ENCODE measurements at regions not wholly inside any gene's neighbourhood (a gene's known extent, or its start where the extent isn't known, plus 50 kb on each side); places are given as distances from the start of the nearest gene placed in this dataset.

- Histone ChIP-seq H2AFZ (ENCODE audit: low read depth, low read length) (no peak overlapping the region), H3K4me3 (ENCODE audit: low read length) (no peak overlapping the region), H3K27ac (ENCODE audit: low read length) (no peak overlapping the region), H3K79me2 (replicated peaks; ENCODE audit: insufficient read depth, low read length) (no peaks in the 10 kb centered on the region), H4K20me1 (ENCODE audit: insufficient read depth) (no peaks in the 10 kb centered on the region), H3K9ac (ENCODE audit: low read length) (no peak overlapping the region), H3K4me2 (ENCODE audit: low read length) (no peak overlapping the region), H3K36me3 (ENCODE audit: insufficient read depth, low read length) (no peaks in the 10 kb centered on the region), H3K9me2 (ENCODE audit: insufficient read depth, low read length) (no peaks in the 10 kb centered on the region), H3K27me3 (ENCODE audit: insufficient read depth, low read depth, low read length) (no peaks in the 10 kb centered on the region), H3K9me3 (ENCODE audit: low read length) (no peaks in the 10 kb centered on the region), H3F3A (ENCODE audit: insufficient read depth, low read length, poor library complexity, severe bottlenecking) (no peaks in the 10 kb centered on the region)
- TF ChIP-seq EP300 (conservative IDR thresholded peaks at IDR 0.05; ENCODE audit: poor library complexity, severe bottlenecking), result no peak
- TF ChIP-seq POLR2AphosphoS5 (IDR thresholded peaks at IDR 0.05), result no peak
- TF ChIP-seq, protein P1, sequence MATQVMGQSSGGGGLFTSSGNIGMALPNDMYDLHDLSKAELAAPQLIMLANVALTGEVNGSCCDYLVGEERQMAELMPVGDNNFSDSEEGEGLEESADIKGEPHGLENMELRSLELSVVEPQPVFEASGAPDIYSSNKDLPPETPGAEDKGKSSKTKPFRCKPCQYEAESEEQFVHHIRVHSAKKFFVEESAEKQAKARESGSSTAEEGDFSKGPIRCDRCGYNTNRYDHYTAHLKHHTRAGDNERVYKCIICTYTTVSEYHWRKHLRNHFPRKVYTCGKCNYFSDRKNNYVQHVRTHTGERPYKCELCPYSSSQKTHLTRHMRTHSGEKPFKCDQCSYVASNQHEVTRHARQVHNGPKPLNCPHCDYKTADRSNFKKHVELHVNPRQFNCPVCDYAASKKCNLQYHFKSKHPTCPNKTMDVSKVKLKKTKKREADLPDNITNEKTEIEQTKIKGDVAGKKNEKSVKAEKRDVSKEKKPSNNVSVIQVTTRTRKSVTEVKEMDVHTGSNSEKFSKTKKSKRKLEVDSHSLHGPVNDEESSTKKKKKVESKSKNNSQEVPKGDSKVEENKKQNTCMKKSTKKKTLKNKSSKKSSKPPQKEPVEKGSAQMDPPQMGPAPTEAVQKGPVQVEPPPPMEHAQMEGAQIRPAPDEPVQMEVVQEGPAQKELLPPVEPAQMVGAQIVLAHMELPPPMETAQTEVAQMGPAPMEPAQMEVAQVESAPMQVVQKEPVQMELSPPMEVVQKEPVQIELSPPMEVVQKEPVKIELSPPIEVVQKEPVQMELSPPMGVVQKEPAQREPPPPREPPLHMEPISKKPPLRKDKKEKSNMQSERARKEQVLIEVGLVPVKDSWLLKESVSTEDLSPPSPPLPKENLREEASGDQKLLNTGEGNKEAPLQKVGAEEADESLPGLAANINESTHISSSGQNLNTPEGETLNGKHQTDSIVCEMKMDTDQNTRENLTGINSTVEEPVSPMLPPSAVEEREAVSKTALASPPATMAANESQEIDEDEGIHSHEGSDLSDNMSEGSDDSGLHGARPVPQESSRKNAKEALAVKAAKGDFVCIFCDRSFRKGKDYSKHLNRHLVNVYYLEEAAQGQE (IDR thresholded peaks at IDR 0.05; ENCODE audit: borderline replicate concordance), result no peak
- TF ChIP-seq TAF1 (IDR thresholded peaks at IDR 0.05; ENCODE audit: low read depth), result no peak
- no peak for TF ChIP-seq EZH2 (IDR thresholded peaks at IDR 0.05; ENCODE audit: borderline replicate concordance, insufficient read depth, low read length, poor library complexity, severe bottlenecking)
- no peak for TF ChIP-seq MXI1 (conservative IDR thresholded peaks at IDR 0.05; ENCODE audit: poor library complexity, severe bottlenecking)
These were observed 270.8 kb upstream of the ANKRD55 start for GRCh38 chr5:56503929-56504328.

GRCh38 chr5:56501781-56502557 is 268.8 kb upstream of the ANKRD55 start:
- H3K79me2 ChIP-seq (replicated peaks; ENCODE audit: insufficient read depth, low read length), result no peaks in the 10 kb centered on the region
- no peaks in the 10 kb centered on the region for H3F3A ChIP-seq (ENCODE audit: insufficient read depth, low read length, poor library complexity, severe bottlenecking)
- H3K9me2 ChIP-seq (ENCODE audit: insufficient read depth, low read length), result no peaks in the 10 kb centered on the region
- no peak overlapping the region for H3K4me2 ChIP-seq (ENCODE audit: low read length)
- no peaks in the 10 kb centered on the region for H3K27me3 ChIP-seq (ENCODE audit: insufficient read depth, low read depth, low read length)
- TF ChIP-seq, protein P1 (IDR thresholded peaks at IDR 0.05; ENCODE audit: borderline replicate concordance), result no peak
- TF ChIP-seq SMC3 (conservative IDR thresholded peaks at IDR 0.05; ENCODE audit: poor library complexity) (no peak), EP300 (conservative IDR thresholded peaks at IDR 0.05; ENCODE audit: poor library complexity, severe bottlenecking) (no peak), EZH2 (IDR thresholded peaks at IDR 0.05; ENCODE audit: borderline replicate concordance, insufficient read depth, low read length, poor library complexity, severe bottlenecking) (no peak), MXI1 (conservative IDR thresholded peaks at IDR 0.05; ENCODE audit: poor library complexity, severe bottlenecking) (no peak), RAD21 (conservative IDR thresholded peaks at IDR 0.05) (no peak), POLR2AphosphoS5 (IDR thresholded peaks at IDR 0.05) (no peak)
- TF ChIP-seq, protein P2, sequence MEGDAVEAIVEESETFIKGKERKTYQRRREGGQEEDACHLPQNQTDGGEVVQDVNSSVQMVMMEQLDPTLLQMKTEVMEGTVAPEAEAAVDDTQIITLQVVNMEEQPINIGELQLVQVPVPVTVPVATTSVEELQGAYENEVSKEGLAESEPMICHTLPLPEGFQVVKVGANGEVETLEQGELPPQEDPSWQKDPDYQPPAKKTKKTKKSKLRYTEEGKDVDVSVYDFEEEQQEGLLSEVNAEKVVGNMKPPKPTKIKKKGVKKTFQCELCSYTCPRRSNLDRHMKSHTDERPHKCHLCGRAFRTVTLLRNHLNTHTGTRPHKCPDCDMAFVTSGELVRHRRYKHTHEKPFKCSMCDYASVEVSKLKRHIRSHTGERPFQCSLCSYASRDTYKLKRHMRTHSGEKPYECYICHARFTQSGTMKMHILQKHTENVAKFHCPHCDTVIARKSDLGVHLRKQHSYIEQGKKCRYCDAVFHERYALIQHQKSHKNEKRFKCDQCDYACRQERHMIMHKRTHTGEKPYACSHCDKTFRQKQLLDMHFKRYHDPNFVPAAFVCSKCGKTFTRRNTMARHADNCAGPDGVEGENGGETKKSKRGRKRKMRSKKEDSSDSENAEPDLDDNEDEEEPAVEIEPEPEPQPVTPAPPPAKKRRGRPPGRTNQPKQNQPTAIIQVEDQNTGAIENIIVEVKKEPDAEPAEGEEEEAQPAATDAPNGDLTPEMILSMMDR (IDR thresholded peaks at IDR 0.05; ENCODE audit: poor library complexity, severe bottlenecking), result no peak
- no peaks in the 10 kb centered on the region for H4K20me1 ChIP-seq (ENCODE audit: insufficient read depth)
- no peaks in the 10 kb centered on the region for H3K9me3 ChIP-seq (ENCODE audit: low read length)
- H2AFZ ChIP-seq (ENCODE audit: low read depth, low read length), result no peak overlapping the region
- no peak overlapping the region for H3K4me3 ChIP-seq (ENCODE audit: low read length)
- no peaks in the 10 kb centered on the region for H3K36me3 ChIP-seq (ENCODE audit: insufficient read depth, low read length)
- H3K9ac ChIP-seq (ENCODE audit: low read length), result no peak overlapping the region
- no peak overlapping the region for H3K27ac ChIP-seq (ENCODE audit: low read length)
